ENCODE measurements at regions not wholly inside any gene's neighbourhood (a gene's known extent, or its start where the extent isn't known, plus 50 kb on each side); places are given as distances from the start of the nearest gene placed in this dataset.
"Not testable (repeated sequence)": the region's sequence is repeated elsewhere in the genome, so short reads cannot be mapped to it uniquely, and the experiment has no call there.

DNA sequence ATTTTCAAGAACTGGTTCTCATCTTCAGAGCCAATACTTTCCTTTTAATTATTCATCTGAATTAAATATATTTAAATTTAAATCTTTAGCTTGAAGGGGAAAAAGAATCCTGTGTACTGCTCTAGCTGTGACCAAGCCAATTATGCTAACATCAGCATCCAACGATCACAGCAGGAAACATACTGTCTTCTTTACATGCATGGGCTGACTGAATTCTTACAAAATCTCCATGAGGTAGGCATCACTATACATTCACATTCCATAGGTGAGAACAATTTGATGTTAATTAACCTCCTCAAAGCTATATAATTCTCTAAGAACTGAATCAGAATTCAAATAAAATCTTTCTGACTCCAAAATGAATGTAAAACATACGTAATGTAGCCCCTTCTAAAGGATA is 118.8 kb upstream of the MAP2 start:
- no peaks in the 10 kb centered on the region for H3K27me3 ChIP-seq (ENCODE audit: control insufficient read depth, insufficient read depth, low read length, poor library complexity, severe bottlenecking)
- WGBS, 2 experiments = 60 to 69% methylated on average over 2 of the region's 2 CpGs
- no peak overlapping the region for H3K27ac ChIP-seq (ENCODE audit: insufficient read depth, low read depth, low read length, poor library complexity, severe bottlenecking)

DNA sequence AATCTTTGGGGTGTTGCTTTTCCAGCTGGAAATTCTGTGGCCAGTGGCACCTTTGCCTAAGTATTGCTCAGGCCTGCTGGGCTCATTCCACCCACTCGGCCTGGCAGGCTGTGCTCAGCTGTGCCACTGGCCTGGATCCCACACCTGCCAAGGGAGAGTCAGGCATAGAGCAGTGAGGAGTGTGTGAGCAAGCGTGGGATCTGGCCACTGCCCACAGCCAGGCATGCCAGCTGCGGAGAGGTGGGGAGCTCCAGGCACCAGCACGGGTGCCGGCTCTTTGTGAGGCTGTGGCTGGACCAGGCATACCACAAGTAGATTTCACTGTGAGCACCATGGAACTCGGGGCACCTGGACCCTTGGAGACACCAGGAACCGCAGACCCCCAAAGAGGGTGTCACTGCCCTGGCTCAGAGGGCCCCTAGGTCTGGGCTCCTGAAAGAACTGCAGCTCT is 118.1 kb upstream of the MAP2 start:
- Histone ChIP-seq H3K4me1 (ENCODE audit: control insufficient read depth, insufficient read depth, low read length) (peaks cover 3% of the 10 kb centered on the region), H3K9me3 (ENCODE audit: control insufficient read depth, low read length) (no peaks in the 10 kb centered on the region), H3K4me3 (ENCODE audit: insufficient read depth, low read depth, low read length) (no peak overlapping the region), H3K27ac (ENCODE audit: insufficient read depth, low read depth, low read length, poor library complexity, severe bottlenecking) (no peak overlapping the region), H3K27me3 (ENCODE audit: control insufficient read depth, insufficient read depth, low read length, poor library complexity, severe bottlenecking) (no peaks in the 10 kb centered on the region), H3K36me3 (ENCODE audit: control insufficient read depth, insufficient read depth, low read length) (no peaks in the 10 kb centered on the region)
- 91 to 92% methylated on average over 7 of the region's 7 CpGs for WGBS, 2 experiments

More for the DNA sequence above, 118.8 kb upstream of the MAP2 start:
- Histone ChIP-seq H3K9me3 (ENCODE audit: control insufficient read depth, low read length) (no peaks in the 10 kb centered on the region), H3K4me1 (ENCODE audit: control insufficient read depth, insufficient read depth, low read length) (peaks cover 3% of the 10 kb centered on the region), H3K36me3 (ENCODE audit: control insufficient read depth, insufficient read depth, low read length) (no peaks in the 10 kb centered on the region), H3K4me3 (ENCODE audit: insufficient read depth, low read depth, low read length) (no peak overlapping the region)

DNA sequence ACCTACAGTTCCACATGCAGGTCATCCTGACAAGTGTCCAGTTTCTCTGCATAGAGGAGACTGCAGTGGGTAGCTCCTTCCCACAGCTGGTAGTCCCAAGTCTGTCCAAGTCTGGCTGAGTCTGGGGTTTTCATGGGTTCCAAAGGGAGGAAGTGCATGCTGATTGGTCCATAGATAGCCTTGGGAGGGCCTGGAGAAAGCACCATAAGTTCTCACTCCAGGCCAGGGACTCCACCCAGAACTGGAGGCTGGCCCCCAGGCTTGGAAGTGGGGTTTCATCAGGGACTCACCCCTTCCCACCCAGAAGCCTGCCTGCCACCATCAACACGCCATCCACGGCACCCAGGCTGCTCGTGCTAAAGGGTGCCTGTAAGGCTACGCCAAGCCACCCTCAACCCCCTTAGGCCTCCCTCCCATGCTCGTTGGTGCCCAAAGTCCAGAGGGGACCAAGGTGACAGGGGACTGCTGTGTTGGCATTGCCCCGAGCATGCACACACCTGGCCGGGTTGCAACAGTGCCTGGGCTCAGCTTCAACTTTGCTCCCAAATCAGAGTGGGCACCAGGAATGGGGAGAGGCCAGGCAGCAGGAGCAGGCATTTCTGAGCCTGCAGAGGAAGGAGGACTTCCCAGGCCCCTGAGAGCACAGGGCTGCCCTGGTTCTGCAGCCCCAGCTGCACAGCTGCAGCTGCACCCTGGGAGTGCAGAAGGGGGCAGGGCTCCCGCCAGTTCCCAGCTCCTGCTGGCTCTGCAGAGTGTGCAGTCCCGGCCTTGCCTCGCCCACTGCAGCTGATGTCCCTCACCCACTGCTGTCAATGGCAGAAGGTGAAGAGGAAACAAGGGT is 116.5 kb upstream of the MAP2 start:
- Histone ChIP-seq H3K36me3 (ENCODE audit: control insufficient read depth, insufficient read depth, low read length) (no peaks in the 10 kb centered on the region), H3K4me1 (ENCODE audit: control insufficient read depth, insufficient read depth, low read length) (peaks cover 3% of the 10 kb centered on the region), H3K27ac (ENCODE audit: insufficient read depth, low read depth, low read length, poor library complexity, severe bottlenecking) (no peak overlapping the region), H3K4me3 (ENCODE audit: insufficient read depth, low read depth, low read length) (no peak overlapping the region), H3K9me3 (ENCODE audit: control insufficient read depth, low read length) (no peaks in the 10 kb centered on the region), H3K27me3 (ENCODE audit: control insufficient read depth, insufficient read depth, low read length, poor library complexity, severe bottlenecking) (no peaks in the 10 kb centered on the region)
- 87 to 91% methylated on average over 10 of the region's 10 CpGs for WGBS, 2 experiments

DNA sequence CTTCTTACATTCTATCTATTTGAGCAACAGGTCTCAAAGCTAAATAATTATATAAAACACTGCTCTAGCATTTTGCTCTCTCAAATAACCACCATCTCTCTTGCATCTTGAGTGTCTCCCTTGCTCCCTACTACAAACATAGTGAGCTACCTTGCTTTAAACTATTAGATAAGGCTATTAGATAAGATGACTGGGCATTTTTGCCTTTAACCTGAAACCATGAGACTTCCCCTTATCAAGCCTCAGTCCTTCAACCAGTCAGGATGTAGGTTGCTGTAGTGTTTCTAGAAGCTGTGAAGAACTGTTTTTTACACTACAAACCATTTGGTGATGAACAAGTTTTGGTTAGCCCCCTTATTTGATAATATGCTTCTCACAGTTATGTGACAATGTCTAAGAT is 115.4 kb upstream of the MAP2 start:
- no peaks in the 10 kb centered on the region for H3K9me3 ChIP-seq (ENCODE audit: control insufficient read depth, low read length)
- H3K36me3 ChIP-seq (ENCODE audit: control insufficient read depth, insufficient read depth, low read length) = no peaks in the 10 kb centered on the region
- no peaks in the 10 kb centered on the region for H3K27me3 ChIP-seq (ENCODE audit: control insufficient read depth, insufficient read depth, low read length, poor library complexity, severe bottlenecking)
- H3K27ac ChIP-seq (ENCODE audit: insufficient read depth, low read depth, low read length, poor library complexity, severe bottlenecking) = no peak overlapping the region
- H3K4me1 ChIP-seq (ENCODE audit: control insufficient read depth, insufficient read depth, low read length) = peaks cover 3% of the 10 kb centered on the region
- H3K4me3 ChIP-seq (ENCODE audit: insufficient read depth, low read depth, low read length) = no peak overlapping the region

DNA sequence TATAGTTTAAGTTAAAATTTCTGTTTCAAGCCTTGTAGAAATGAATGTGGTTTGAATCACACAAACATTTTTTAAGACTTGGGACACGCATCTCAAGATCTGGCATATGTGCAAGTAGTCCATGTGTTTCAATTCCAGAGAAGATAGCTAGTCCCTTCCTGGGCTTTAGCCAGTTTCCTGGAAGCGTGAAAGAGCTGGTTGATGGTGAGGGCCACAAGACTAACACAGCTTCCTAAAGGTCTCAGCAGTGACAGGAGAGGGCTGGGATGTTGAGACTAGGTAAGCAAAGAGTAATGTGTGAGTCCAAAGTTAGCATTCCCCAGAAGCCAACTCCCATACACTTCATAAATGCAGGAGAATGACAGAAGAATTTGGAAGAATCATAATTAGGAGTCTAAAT is 111.9 kb upstream of the MAP2 start:
- no peaks in the 10 kb centered on the region for H3K27me3 ChIP-seq (ENCODE audit: control insufficient read depth, insufficient read depth, low read length, poor library complexity, severe bottlenecking)
- no peak overlapping the region for H3K27ac ChIP-seq (ENCODE audit: insufficient read depth, low read depth, low read length, poor library complexity, severe bottlenecking)
- H3K4me1 ChIP-seq (ENCODE audit: control insufficient read depth, insufficient read depth, low read length) = no peaks in the 10 kb centered on the region
- H3K36me3 ChIP-seq (ENCODE audit: control insufficient read depth, insufficient read depth, low read length) = no peaks in the 10 kb centered on the region
- no peaks in the 10 kb centered on the region for H3K9me3 ChIP-seq (ENCODE audit: control insufficient read depth, low read length)
- WGBS, 2 experiments = 94 to 98% methylated on average over 2 of the region's 2 CpGs
- no peak overlapping the region for H3K4me3 ChIP-seq (ENCODE audit: insufficient read depth, low read depth, low read length)

DNA sequence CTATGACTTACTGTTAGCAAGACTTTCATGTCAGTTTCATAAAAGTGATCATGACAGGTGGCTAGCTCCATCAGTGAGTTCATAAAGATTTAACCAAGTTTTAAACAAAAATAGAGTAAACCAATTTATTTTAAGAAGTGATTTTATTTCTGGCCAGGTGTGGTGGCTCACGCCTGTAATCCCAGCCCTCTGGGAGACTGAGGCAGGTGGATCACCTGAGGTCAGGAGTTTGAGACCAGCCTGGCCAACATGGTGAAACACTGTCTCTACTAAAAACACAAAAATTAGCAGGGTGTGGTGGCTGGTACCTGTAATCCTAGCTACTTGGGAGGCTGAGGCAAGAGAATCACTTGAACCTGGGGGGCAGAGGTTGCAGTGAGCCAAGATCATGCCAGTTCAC is 111.4 kb upstream of the MAP2 start:
- not testable (repeated sequence) for H3K27me3 ChIP-seq (ENCODE audit: control insufficient read depth, insufficient read depth, low read length, poor library complexity, severe bottlenecking); H3K4me1 ChIP-seq (ENCODE audit: control insufficient read depth, insufficient read depth, low read length); H3K27ac ChIP-seq (ENCODE audit: insufficient read depth, low read depth, low read length, poor library complexity, severe bottlenecking); H3K36me3 ChIP-seq (ENCODE audit: control insufficient read depth, insufficient read depth, low read length); H3K9me3 ChIP-seq (ENCODE audit: control insufficient read depth, low read length); H3K4me3 ChIP-seq (ENCODE audit: insufficient read depth, low read depth, low read length)
- whole genome bisulfite sequencing, 2 experiments = 85 to 88% methylated on average over 1 of the region's 1 CpG

DNA sequence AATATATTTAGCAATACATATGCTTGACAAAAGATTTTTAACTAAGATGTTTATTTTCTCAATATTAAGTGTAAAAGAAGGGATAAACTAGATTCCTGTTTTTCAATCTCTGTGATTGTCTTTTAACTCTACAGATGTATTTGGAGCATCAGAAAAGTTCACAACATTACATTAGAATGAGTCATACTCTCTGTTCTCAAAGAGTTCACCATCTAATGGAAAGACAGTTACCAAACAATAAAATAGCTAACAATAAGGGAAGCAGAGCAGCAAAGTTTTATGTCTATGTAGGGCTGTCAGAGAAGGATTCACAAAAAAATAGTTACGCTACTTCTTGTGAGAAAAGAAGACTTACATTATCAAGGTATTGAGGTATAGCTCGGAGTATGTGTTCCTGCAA is 109.2 kb upstream of the MAP2 start:
- 95 to 97% methylated on average over 2 of the region's 2 CpGs for WGBS, 2 experiments
- H3K36me3 ChIP-seq (ENCODE audit: control insufficient read depth, insufficient read depth, low read length) = no peaks in the 10 kb centered on the region
- no peak overlapping the region for H3K4me3 ChIP-seq (ENCODE audit: insufficient read depth, low read depth, low read length)
- no peaks in the 10 kb centered on the region for H3K4me1 ChIP-seq (ENCODE audit: control insufficient read depth, insufficient read depth, low read length)
- H3K27ac ChIP-seq (ENCODE audit: insufficient read depth, low read depth, low read length, poor library complexity, severe bottlenecking) = no peak overlapping the region
- no peaks in the 10 kb centered on the region for H3K9me3 ChIP-seq (ENCODE audit: control insufficient read depth, low read length)
- H3K27me3 ChIP-seq (ENCODE audit: control insufficient read depth, insufficient read depth, low read length, poor library complexity, severe bottlenecking) = no peaks in the 10 kb centered on the region

DNA sequence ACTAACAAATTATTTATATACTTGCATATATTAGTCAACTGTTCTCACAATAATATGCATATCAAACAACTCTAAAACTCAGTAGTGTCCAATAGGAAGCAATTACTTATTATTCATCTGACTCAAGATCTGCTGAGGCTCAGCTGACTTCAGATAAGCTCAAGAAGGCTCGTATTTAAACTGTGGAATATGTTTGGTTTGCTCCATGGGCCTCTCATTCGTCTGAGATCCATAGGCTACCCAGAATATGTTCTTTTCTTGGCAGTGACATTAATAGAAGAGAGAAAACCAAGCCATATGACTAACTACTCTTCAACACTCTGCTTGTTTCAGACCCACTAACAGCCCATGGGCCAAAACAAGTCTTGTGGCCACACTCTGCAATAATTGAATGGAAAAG is 107.7 kb upstream of the MAP2 start:
- Histone ChIP-seq H3K4me3 (ENCODE audit: insufficient read depth, low read depth, low read length) (no peak overlapping the region), H3K36me3 (ENCODE audit: control insufficient read depth, insufficient read depth, low read length) (no peaks in the 10 kb centered on the region), H3K4me1 (ENCODE audit: control insufficient read depth, insufficient read depth, low read length) (no peaks in the 10 kb centered on the region), H3K9me3 (ENCODE audit: control insufficient read depth, low read length) (no peaks in the 10 kb centered on the region), H3K27me3 (ENCODE audit: control insufficient read depth, insufficient read depth, low read length, poor library complexity, severe bottlenecking) (no peaks in the 10 kb centered on the region), H3K27ac (ENCODE audit: insufficient read depth, low read depth, low read length, poor library complexity, severe bottlenecking) (no peak overlapping the region)
- 95 to 100% methylated on average over 2 of the region's 2 CpGs for WGBS, 2 experiments

DNA sequence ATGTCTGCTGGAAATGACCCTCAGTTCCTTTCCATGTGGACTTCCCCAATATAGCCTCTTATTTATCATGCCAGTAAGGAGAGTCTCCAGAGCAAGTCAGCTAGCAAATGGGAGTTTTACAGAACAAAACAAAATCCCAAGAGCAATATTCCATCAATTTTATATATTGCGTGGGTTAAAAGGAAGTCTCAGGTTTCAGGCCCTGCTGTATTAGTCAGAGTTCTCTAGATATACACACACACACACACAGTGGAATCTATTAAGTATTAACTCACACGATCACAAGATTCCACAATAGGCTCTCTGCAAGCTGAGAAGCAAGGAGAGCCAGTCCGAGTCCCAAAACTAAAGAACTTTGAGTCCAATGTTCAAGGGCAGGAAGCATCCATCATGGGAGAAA is 102.8 kb upstream of the MAP2 start:
- Histone ChIP-seq H3K9me3 (ENCODE audit: control insufficient read depth, low read length) (no peaks in the 10 kb centered on the region), H3K4me3 (ENCODE audit: insufficient read depth, low read depth, low read length) (no peak overlapping the region), H3K27me3 (ENCODE audit: control insufficient read depth, insufficient read depth, low read length, poor library complexity, severe bottlenecking) (no peaks in the 10 kb centered on the region), H3K27ac (ENCODE audit: insufficient read depth, low read depth, low read length, poor library complexity, severe bottlenecking) (no peak overlapping the region), H3K4me1 (ENCODE audit: control insufficient read depth, insufficient read depth, low read length) (no peaks in the 10 kb centered on the region), H3K36me3 (ENCODE audit: control insufficient read depth, insufficient read depth, low read length) (no peaks in the 10 kb centered on the region)
- WGBS, 2 experiments = 88 to 93% methylated on average over 3 of the region's 3 CpGs

DNA sequence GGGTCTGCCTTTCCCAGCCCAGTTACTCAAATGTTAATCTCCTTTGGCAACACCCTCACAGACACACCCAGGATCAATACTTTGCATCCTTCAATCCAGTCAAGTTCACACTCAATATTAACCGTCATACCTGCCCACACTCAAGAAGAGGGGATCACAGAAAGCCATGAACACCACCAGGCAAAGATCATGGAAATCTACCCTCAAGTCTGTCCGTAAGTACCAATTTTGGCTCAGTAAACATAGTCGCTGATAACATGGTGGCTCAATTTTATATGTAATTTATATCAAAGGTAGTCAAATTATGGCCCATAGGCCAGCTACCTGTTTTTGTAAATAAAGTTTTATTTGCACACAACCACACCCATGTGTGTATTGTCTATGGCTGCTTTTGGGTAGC is 102.3 kb upstream of the MAP2 start:
- 96 to 98% methylated on average over 3 of the region's 3 CpGs for WGBS, 2 experiments
- no peaks in the 10 kb centered on the region for H3K9me3 ChIP-seq (ENCODE audit: control insufficient read depth, low read length)
- H3K4me1 ChIP-seq (ENCODE audit: control insufficient read depth, insufficient read depth, low read length) = no peaks in the 10 kb centered on the region
- H3K27ac ChIP-seq (ENCODE audit: insufficient read depth, low read depth, low read length, poor library complexity, severe bottlenecking) = no peak overlapping the region
- no peak overlapping the region for H3K4me3 ChIP-seq (ENCODE audit: insufficient read depth, low read depth, low read length)
- H3K36me3 ChIP-seq (ENCODE audit: control insufficient read depth, insufficient read depth, low read length) = no peaks in the 10 kb centered on the region
- H3K27me3 ChIP-seq (ENCODE audit: control insufficient read depth, insufficient read depth, low read length, poor library complexity, severe bottlenecking) = no peaks in the 10 kb centered on the region
